PC-3 (cell line): ENCODE measurements at regions not wholly inside any gene's neighbourhood (a gene's known extent, or its start where the extent isn't known, plus 50 kb on each side); places are given as distances from the start of the nearest gene placed in this dataset.

ENCODE experiments used
- EZH2 ChIP-seq: fragments of 300-600 bp; sonication (generic); IDR thresholded peaks from one replicate; pipeline ENCODE4 v1.6.1; 2017; ENCODE audit warnings: antibody characterized with exemption, mild to moderate bottlenecking, low read length; ENCODE audit not compliant: unreplicated experiment
- EZH2phosphoT487 ChIP-seq: fragments of 300-600 bp; sonication (generic); IDR thresholded peaks from 2 replicates; pipeline ENCODE4 v1.6.1; 2018; ENCODE audit warnings: mild to moderate bottlenecking, antibody characterized with exemption, low read length, borderline replicate concordance
- TF ChIP-seq, protein P1 (sequence below): fragments of 300-600 bp; sonication (generic); conservative IDR thresholded peaks from 2 replicates; pipeline ENCODE4 v1.5.1; 2017; ENCODE audit warnings: antibody characterized with exemption, low read depth, mild to moderate bottlenecking, low read length

GRCh38 chr9:126132746-126133145 is 193.9 kb upstream of the MVB12B start:
- TF ChIP-seq EZH2: no peak
- TF ChIP-seq, protein P1, sequence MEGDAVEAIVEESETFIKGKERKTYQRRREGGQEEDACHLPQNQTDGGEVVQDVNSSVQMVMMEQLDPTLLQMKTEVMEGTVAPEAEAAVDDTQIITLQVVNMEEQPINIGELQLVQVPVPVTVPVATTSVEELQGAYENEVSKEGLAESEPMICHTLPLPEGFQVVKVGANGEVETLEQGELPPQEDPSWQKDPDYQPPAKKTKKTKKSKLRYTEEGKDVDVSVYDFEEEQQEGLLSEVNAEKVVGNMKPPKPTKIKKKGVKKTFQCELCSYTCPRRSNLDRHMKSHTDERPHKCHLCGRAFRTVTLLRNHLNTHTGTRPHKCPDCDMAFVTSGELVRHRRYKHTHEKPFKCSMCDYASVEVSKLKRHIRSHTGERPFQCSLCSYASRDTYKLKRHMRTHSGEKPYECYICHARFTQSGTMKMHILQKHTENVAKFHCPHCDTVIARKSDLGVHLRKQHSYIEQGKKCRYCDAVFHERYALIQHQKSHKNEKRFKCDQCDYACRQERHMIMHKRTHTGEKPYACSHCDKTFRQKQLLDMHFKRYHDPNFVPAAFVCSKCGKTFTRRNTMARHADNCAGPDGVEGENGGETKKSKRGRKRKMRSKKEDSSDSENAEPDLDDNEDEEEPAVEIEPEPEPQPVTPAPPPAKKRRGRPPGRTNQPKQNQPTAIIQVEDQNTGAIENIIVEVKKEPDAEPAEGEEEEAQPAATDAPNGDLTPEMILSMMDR: no peak
- no peak for TF ChIP-seq EZH2phosphoT487
